Gastrocnemius medialis (tissue), 4 donors: ENCODE measurements at regions not wholly inside any gene's neighbourhood (a gene's known extent, or its start where the extent isn't known, plus 50 kb on each side); places are given as distances from the start of the nearest gene placed in this dataset.

Experiments used
- CTCF ChIP-seq, 5 experiments: fragments of 450-650 bp in 3 of 5; fragments of 200-600 bp in 2 of 5; sonication (generic) in 2 of 5; IDR thresholded peaks in 4 of 5; conservative IDR thresholded peaks in 1 of 5; 1 replicate in 4 of 5; 2 replicates in 1 of 5; pipeline ENCODE4 v1.5.1; 2016 to 2019; ENCODE audit warnings: antibody characterized with exemption in 5 of 5, mild to moderate bottlenecking in 3 of 5, moderate library complexity in 3 of 5
- POLR2A ChIP-seq, 2 donors: fragments of 450-650 bp; IDR thresholded peaks; one replicate each; pipeline ENCODE4 v1.6.1; 2017; ENCODE audit warnings: antibody characterized with exemption in 2 of 2, mild to moderate bottlenecking in 2 of 2, moderate library complexity in 2 of 2

- TF ChIP-seq POLR2A (IDR thresholded peaks at IDR 0.05) (no peak), CTCF (IDR thresholded peaks at IDR 0.05 in 4 of 5, conservative IDR thresholded peaks at IDR 0.05 in 1 of 5) (no peak)
These were observed 329.1 kb upstream of the C2CD4B start for GRCh38 chr15:62494197-62494596.
